ENCODE measurements at regions not wholly inside any gene's neighbourhood (a gene's known extent, or its start where the extent isn't known, plus 50 kb on each side); places are given as distances from the start of the nearest gene placed in this dataset.

DNA sequence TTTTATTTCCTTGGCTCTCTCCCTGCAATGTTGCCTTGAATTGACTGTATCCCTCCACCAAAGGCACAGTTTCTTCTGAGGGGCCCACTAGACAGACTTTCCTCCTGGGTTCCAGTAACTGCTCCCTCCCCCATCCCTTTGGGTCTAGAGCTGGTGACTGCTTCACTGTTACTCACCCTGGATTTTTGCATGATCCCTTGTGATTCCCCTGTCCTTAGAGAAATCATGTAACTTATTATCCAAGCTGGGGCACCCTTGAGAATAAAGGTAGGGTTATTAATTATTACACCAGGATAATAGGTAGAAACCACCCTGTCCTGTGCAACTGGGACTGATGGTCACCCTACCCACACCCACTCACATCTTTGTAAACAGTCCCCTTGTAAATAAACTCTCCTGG lies 67.5 kb upstream of the FYN start:
- Histone ChIP-seq H3K36me3 (ENCODE audit: insufficient read depth, low read length) (no peaks in the 10 kb centered on the region), H3K27me3 (ENCODE audit: insufficient read depth, low read depth, low read length) (no peaks in the 10 kb centered on the region), H3K4me2 (ENCODE audit: low read length) (no peak overlapping the region), H3K79me2 (replicated peaks; ENCODE audit: insufficient read depth, low read length) (no peaks in the 10 kb centered on the region), H3K27ac (ENCODE audit: low read length) (no peak overlapping the region), H3K9me2 (ENCODE audit: insufficient read depth, low read length) (no peaks in the 10 kb centered on the region), H3F3A (ENCODE audit: insufficient read depth, low read length, poor library complexity, severe bottlenecking) (no peaks in the 10 kb centered on the region), H4K20me1 (ENCODE audit: insufficient read depth) (no peaks in the 10 kb centered on the region), H3K4me3 (ENCODE audit: low read length) (no peak overlapping the region), H3K9me3 (ENCODE audit: low read length) (no peaks in the 10 kb centered on the region), H2AFZ (ENCODE audit: low read depth, low read length) (no peak overlapping the region), H3K9ac (ENCODE audit: low read length) (no peak overlapping the region)
- no peak for TF ChIP-seq POLR2AphosphoS5 (IDR thresholded peaks at IDR 0.05)
- TF ChIP-seq RAD21 (conservative IDR thresholded peaks at IDR 0.05) = no peak
- no peak for TF ChIP-seq SMC3 (conservative IDR thresholded peaks at IDR 0.05; ENCODE audit: poor library complexity)
- TF ChIP-seq MXI1 (conservative IDR thresholded peaks at IDR 0.05; ENCODE audit: poor library complexity, severe bottlenecking) = no peak
- no peak for TF ChIP-seq EP300 (conservative IDR thresholded peaks at IDR 0.05; ENCODE audit: poor library complexity, severe bottlenecking)
- no peak for TF ChIP-seq REST (IDR thresholded peaks at IDR 0.05; ENCODE audit: borderline replicate concordance)
- no peak for TF ChIP-seq TAF1 (IDR thresholded peaks at IDR 0.05; ENCODE audit: low read depth)
- no peak for TF ChIP-seq EZH2 (IDR thresholded peaks at IDR 0.05; ENCODE audit: borderline replicate concordance, insufficient read depth, low read length, poor library complexity, severe bottlenecking)
- no peak for TF ChIP-seq CTCF (IDR thresholded peaks at IDR 0.05; ENCODE audit: poor library complexity, severe bottlenecking)

GRCh38 chr6:111941686-111942330 lies 68.6 kb upstream of the FYN start:
- no peak overlapping the region for H3K4me3 ChIP-seq (ENCODE audit: low read length)
- no peak overlapping the region for H3K27ac ChIP-seq (ENCODE audit: low read length)
- TF ChIP-seq MXI1 (conservative IDR thresholded peaks at IDR 0.05; ENCODE audit: poor library complexity, severe bottlenecking) (no peak), SMC3 (conservative IDR thresholded peaks at IDR 0.05; ENCODE audit: poor library complexity) (no peak), RAD21 (conservative IDR thresholded peaks at IDR 0.05) (no peak), EP300 (conservative IDR thresholded peaks at IDR 0.05; ENCODE audit: poor library complexity, severe bottlenecking) (no peak), CTCF (IDR thresholded peaks at IDR 0.05; ENCODE audit: poor library complexity, severe bottlenecking) (no peak), REST (IDR thresholded peaks at IDR 0.05; ENCODE audit: borderline replicate concordance) (no peak), POLR2AphosphoS5 (IDR thresholded peaks at IDR 0.05) (no peak), TAF1 (IDR thresholded peaks at IDR 0.05; ENCODE audit: low read depth) (no peak), EZH2 (IDR thresholded peaks at IDR 0.05; ENCODE audit: borderline replicate concordance, insufficient read depth, low read length, poor library complexity, severe bottlenecking) (no peak)
- no peak overlapping the region for H2AFZ ChIP-seq (ENCODE audit: low read depth, low read length)
- H3K9me2 ChIP-seq (ENCODE audit: insufficient read depth, low read length) = no peaks in the 10 kb centered on the region
- no peaks in the 10 kb centered on the region for H3K79me2 ChIP-seq (replicated peaks; ENCODE audit: insufficient read depth, low read length)
- no peaks in the 10 kb centered on the region for H3F3A ChIP-seq (ENCODE audit: insufficient read depth, low read length, poor library complexity, severe bottlenecking)
- no peaks in the 10 kb centered on the region for H3K36me3 ChIP-seq (ENCODE audit: insufficient read depth, low read length)
- no peak overlapping the region for H3K9ac ChIP-seq (ENCODE audit: low read length)
- no peak overlapping the region for H3K4me2 ChIP-seq (ENCODE audit: low read length)
- H4K20me1 ChIP-seq (ENCODE audit: insufficient read depth) = no peaks in the 10 kb centered on the region
- no peaks in the 10 kb centered on the region for H3K9me3 ChIP-seq (ENCODE audit: low read length)
- H3K27me3 ChIP-seq (ENCODE audit: insufficient read depth, low read depth, low read length) = no peaks in the 10 kb centered on the region
